Astrocyte of the spinal cord (primary cell): ENCODE measurements at regions not wholly inside any gene's neighbourhood (a gene's known extent, or its start where the extent isn't known, plus 50 kb on each side); places are given as distances from the start of the nearest gene placed in this dataset.

Experiments
- DNase-seq: peaks from one replicate; pipeline ENCODE4 v3.0.0; 2011; ENCODE audit warnings: low read depth, low spot score
- H3K4me3 ChIP-seq: 2 replicates; pipeline ENCODE4 v1.5.1; 2011; ENCODE audit warnings: low read depth, mild to moderate bottlenecking, low read length, moderate library complexity
- in situ Hi-C: cut with HindIII; loops from 2 replicates; pipeline ENCODE4 v1.10.0; 2017; ENCODE audit warnings: low sequenced_read_pairs
- TF ChIP-seq, protein P1 (sequence below): IDR thresholded peaks from 2 replicates; pipeline ENCODE4 v1.5.1; 2012; ENCODE audit warnings: low read depth, mild to moderate bottlenecking, low read length, inconsistent platforms

DNA sequence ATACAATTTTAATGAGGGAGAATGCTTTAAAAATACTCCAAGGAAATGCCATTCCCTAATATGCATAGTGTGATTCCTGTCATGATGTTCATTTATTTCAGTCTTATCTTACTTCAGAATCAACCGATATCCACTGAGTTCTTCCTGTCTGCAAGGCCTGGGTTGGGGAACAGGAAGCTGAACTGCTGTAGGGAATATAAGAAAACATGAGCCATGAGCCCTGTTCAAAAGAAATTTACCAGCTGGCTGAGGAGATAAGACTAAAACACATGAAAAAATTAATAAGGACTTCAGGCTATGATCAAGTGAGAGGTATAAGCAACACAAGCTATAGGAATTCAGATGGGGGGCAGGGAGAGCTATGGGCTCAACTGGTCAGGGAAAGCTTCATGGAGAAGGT, 184.7 kb downstream of the PLPP4 start:
- DNase-seq = no peak
- TF ChIP-seq, protein P1, sequence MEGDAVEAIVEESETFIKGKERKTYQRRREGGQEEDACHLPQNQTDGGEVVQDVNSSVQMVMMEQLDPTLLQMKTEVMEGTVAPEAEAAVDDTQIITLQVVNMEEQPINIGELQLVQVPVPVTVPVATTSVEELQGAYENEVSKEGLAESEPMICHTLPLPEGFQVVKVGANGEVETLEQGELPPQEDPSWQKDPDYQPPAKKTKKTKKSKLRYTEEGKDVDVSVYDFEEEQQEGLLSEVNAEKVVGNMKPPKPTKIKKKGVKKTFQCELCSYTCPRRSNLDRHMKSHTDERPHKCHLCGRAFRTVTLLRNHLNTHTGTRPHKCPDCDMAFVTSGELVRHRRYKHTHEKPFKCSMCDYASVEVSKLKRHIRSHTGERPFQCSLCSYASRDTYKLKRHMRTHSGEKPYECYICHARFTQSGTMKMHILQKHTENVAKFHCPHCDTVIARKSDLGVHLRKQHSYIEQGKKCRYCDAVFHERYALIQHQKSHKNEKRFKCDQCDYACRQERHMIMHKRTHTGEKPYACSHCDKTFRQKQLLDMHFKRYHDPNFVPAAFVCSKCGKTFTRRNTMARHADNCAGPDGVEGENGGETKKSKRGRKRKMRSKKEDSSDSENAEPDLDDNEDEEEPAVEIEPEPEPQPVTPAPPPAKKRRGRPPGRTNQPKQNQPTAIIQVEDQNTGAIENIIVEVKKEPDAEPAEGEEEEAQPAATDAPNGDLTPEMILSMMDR = no peak
- in situ Hi-C loops = no loop called here
- no peak overlapping the region for H3K4me3 ChIP-seq

DNA sequence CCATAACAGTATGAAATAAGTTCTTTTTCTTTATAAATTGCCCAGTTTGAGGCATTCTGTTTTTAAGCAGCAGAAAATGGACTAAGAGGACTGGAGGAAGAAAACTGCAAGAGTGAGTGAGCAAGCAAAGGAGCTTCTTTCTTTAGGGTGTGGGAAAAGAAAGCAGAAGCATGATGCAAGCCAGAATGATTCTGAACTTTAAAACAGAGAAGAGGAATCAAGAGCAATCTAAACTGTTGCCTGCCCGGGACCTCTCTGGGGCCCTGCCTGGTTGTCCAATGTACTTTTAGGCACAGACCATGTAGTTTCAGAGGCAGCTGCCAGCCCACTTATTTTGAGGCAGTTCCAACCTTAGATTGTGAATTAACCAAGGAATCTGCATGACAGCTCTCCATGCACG, 186.3 kb downstream of the PLPP4 start:
- DNase-seq = no peak
- in situ Hi-C loops = no loop called here
- TF ChIP-seq, protein P1 = no peak
- no peak overlapping the region for H3K4me3 ChIP-seq

DNA sequence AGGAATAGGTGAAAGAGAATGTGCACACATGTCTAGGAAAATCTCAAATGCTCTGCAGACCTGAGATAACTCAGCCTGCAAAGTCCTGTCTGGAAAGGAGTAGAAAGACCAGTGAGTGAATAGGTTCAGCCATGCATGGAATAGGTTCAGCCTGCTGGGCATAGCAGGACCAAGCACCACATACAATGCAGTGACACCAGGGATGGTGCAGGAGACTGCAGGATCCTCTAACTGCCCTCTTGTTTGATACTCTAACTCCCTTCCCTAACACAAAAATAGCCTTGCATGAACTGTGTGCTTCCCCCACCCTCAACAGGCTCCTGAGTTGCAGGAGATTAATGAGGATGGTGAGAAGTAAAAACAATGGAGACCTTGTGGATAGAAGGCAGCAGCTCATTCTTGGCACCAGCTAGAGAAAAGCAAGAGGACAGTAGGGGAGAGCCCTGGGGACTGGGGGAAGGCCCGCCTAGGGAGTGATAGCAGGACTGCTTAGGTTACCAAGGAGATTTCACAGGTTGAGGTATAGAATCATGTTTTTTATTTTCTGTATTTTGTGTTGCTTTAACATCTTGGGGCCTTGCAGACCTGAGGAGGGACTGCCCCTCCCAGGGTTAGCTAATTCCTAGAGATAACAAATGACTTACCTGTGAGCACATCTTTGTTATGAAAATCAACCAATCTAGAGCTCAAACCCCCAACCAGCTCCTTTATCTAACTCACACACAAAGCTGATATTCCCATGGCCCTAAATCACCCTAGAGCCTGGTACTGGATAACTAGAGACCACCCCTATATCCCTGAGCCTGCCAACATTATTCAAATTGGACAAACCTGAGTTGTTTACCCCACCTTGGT, 187.8 kb downstream of the PLPP4 start:
- no peak for DNase-seq
- no peak overlapping the region for H3K4me3 ChIP-seq
- in situ Hi-C loops = no loop called here
- TF ChIP-seq, protein P1 = no peak

DNA sequence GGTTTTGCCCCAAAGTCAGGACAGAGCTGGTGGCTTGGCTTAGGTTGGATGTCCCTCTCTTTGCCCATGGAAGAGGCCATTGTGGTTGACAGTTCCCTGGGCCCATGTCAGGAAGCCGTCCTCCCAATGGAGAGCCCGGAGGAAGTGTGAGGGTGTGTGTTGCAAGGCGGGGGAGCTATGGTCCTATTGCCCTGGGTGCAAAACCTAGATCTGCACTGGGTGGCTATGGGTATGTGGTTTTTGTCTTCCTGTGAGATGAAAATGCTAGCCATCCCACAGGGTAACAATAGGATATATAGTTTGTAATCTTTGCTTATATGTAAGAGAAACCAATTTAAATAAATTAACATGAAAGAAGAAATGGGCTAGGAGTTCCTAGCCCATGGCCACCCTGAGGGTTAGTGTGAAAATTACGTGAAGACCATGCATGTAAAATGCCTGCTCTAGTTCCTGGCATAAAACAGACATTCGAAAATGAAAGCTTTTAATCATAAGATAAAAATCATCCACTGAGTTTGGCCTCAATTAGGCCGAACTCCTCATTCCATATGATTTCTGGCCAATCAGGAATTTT, 189.2 kb downstream of the PLPP4 start:
- H3K4me3 ChIP-seq = no peak overlapping the region
- TF ChIP-seq, protein P1 = no peak
- in situ Hi-C loops = no loop called here
- no peak for DNase-seq

DNA sequence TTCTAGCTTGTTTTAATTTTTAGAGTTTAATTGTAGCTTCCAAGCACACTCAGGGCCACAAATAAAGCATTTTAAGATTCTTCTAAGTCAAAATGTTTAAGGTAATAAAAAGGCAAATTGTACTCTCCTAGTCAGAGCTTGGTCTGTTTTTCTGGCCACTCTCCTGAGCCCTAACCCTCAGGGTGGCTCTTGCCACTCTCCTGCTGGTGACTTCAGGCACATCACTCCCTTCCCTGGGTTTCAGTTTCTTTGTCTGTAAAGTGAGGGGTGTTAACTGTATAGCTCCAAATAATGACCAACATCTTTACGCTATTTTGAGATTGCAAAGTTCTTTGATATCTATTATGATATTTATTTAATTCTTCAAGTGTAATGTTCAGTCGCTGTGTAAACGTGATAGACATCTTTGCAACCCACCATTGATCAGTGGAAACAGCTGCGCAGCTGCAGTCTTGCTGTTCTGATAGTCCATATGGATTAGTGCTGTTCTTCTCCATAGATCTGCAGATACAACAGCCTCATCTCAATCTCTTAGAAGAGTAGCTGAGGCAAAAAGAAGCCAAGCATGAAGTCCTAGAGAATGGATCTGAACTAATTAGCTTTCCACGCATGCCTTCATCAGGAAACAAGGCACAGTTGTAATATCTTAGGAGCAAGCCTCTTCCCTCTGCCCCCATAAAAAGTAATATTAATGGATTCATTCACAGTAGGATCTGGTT, 189.9 kb downstream of the PLPP4 start:
- DNase-seq = no peak
- H3K4me3 ChIP-seq = no peak overlapping the region
- in situ Hi-C loops = no loop called here
- TF ChIP-seq, protein P1 = peak; percentile 7

DNA sequence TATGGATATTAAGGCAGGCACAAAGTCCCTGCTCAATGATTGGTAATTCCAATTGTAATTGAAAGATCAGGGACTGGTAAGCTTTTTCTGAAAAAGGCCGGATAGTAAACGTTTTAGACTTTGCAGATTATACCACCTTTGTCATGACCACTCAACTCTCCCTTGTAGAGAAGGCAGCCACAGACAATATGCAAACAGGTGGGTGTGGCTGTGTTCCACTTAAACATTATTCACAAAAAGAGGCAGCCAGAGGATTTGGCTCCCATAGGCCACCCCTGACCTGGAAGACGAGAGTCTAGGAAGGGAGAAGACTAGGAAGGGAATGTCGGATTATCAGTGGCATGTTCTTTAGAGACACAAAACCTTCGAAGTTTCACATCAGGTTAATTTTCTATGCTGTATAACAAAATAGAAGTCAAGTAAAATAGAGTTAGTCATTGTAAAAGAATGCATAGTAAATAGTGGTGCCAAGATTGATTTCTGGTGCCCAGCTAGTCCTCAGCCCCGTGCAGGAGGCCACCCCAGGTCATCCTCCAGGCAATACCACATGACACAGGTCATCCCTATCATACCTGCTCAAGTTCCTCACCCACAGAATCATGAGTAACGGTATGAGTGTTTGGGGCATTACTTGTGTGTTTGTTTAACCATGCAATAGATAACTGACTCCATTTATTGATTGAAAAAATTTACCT, 193.8 kb downstream of the PLPP4 start:
- TF ChIP-seq, protein P1 = no peak
- H3K4me3 ChIP-seq = no peak overlapping the region
- DNase-seq = no peak
- in situ Hi-C loops = no loop called here
